HG02970 (cell line): ENCODE measurements at regions not wholly inside any gene's neighbourhood (a gene's known extent, or its start where the extent isn't known, plus 50 kb on each side); places are given as distances from the start of the nearest gene placed in this dataset.

ENCODE experiments used
- ATAC-seq: cut with Tn5 transposase; IDR thresholded peaks from one replicate; pipeline ENCODE4 v1.9.1; 2021; ENCODE audit warnings: mild to moderate bottlenecking, moderate library complexity, moderate number of reproducible peaks; ENCODE audit not compliant: unreplicated experiment, low FRiP score

- no peak for ATAC-seq
Measured at GRCh38 chr18:25815659-25816058, 274.8 kb downstream of the SS18 start.

- peak; percentile 96 for ATAC-seq
Measured at GRCh38 chr18:25814841-25815458, 275.5 kb downstream of the SS18 start.

DNA sequence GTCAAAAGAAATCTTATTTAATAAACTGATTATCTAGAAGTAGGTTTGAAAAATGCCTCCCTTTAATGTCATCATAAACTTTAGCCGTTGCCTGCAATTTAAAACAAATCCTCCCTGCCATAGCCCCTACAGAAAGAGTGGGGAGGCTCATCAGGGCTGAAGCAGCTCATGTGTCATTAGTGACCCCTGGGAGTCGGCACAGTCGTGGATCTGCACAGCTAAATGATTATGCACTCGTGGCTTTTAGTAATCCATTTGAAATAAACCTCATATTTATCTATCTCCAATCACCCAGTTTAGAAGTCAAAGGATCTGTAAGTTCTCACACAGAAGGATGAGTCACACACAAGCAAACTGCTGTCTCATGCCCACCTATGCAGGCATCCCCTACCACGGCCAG lies 277.3 kb downstream of the SS18 start:
- ATAC-seq = no peak

DNA sequence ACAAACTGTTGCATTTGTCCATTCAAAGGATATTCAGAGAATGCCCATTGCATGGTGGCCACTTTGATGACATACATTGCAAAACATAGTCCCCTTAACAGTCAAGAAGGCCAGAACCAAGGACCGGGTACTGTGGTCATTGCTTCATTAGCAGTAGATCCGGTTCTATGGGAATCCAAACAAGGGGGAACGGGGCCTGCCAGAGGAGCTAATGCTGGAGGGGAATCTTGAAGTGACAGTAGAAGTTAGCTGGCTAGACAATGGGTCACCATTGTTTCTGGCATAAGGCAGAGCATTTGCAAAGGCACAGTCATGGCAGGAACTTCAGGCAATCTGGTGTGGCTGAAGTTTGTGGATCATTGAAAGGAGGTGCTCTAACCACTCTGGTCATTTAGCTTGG lies 279.7 kb downstream of the SS18 start:
- no peak for ATAC-seq

DNA sequence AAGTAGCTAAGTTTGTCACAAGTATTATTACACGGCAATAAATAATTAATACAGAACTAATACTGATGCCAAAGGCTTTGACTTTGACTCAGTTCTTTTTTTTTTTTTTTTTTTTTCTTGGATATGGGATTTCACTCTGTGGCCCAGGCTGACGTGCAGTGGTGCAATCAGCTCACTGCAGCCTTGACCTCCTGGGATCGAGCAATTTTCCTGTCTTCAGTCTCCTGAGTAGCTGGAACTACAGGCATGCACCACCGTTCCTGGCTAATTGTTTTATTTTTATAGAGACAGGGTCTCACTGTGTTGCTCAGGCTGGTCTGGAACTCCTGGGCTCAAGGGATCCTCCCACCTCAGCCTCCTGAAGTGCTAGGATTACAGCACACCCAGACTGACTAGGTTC lies 284.5 kb downstream of the SS18 start:
- no peak for ATAC-seq

DNA sequence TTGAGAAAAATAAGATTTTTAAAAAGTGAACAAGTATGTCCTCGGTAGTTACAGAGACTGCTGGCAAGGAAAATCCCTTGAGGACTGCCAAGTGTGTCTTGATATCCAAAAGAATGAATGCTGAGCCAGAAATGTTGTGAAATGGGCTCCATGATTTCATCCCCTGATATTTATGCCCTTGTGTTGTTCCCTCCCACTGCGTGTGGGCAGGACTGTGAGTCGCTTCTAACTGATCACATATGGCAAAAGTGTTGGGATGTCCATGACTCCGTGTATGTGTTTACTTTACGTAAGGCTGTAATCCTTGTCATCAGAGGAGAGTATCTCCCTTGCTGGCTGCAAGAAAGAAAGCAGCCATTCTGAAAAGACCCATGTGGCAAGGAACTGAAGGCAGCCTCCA lies 285.1 kb downstream of the SS18 start:
- ATAC-seq = no peak

DNA sequence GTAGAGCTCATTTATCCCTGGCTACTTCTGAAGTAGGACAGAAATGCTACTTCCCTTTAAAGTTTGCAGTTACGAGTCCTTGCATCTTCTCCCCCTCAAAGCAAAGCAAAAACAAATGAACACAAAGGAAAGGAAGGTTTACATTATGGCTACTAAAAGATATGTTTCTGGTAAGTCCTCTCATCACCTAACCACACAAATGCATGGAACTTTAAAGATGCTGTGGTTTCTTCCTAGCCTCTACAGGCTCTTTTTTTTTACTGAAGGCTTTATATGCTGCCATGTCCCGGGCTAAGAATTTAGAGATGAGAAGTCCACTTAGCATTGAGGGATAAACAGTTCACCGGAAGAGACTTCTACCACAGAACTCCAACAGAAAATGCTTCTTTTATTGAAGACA lies 291.2 kb downstream of the SS18 start:
- ATAC-seq = no peak

- ATAC-seq = no peak
Measured at GRCh38 chr18:25798046-25798445, 292.4 kb downstream of the SS18 start.

- ATAC-seq = no peak
Measured at GRCh38 chr18:25795213-25795612, 295.2 kb downstream of the SS18 start.

DNA sequence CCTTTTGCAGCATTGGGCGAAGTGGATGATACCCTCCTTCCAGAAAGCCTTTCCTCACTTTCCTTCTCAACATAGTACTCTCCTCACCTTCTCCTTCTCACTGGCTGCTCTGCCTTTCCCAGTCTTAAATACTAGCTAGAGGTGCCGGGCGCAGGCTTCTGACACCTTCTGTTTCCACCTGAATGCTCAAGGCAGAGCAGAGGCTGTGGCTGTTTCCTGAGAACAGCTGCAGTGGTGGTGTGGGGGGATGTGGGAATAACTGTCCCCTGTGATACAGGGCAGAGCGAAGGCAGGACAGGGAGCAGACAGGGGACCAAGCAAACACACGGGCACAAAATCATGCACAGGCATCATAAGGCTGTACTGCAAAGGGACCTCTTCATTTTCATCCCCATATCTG lies 303.1 kb downstream of the SS18 start:
- no peak for ATAC-seq

GRCh38 chr18:25786758-25787157 lies 303.7 kb downstream of the SS18 start:
- ATAC-seq = no peak

GRCh38 chr18:25780105-25780504 lies 310.3 kb downstream of the SS18 start:
- ATAC-seq = no peak

- no peak for ATAC-seq
Measured at GRCh38 chr18:25771796-25772195, 318.6 kb downstream of the SS18 start.

GRCh38 chr18:25764777-25765176 lies 325.6 kb downstream of the SS18 start:
- ATAC-seq = no peak

GRCh38 chr18:25759111-25759510 lies 331.3 kb downstream of the SS18 start:
- no peak for ATAC-seq

GRCh38 chr18:25743646-25744151 lies 346.7 kb downstream of the SS18 start:
- no peak for ATAC-seq

GRCh38 chr18:25739376-25739775 lies 351.0 kb downstream of the SS18 start:
- ATAC-seq = no peak

GRCh38 chr18:25737710-25738311 lies 352.6 kb downstream of the SS18 start:
- no peak for ATAC-seq

DNA sequence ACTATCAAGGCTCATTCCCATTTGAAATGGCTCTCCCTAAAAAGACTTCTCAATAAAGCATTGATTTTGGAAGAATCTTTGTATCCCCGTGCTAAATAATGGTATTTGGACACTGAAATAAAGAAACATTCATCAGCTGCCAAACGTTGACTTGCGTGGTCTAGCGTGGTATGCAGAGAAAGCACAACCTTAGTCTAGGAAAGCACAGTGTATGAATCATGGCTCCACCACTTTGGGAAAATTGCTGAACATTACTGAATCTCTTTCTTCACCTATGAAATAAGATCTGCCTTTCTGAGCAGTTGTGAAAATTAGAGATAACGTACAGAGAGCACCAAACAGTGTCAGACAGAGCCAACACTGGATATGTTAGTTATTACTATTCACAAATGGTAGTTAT lies 353.9 kb downstream of the SS18 start:
- ATAC-seq = no peak

DNA sequence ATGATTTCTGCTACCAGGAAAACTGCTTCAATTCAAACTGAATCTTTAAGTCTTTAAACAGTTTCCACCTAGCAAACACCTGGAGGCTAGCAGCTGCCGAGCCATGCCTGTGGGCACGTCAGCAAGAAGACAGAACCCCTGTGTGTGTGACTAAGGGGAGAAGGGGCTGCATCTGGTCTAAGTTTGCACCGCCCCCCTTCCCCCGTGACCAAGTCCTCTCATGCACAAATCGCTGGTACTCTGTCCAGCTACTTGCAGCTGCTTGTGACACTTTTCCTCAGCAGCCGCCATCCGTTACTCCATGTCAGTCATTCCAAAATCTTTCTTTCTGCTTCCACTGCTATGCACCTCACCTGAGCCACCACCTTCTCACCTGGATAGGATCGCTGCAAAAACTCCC lies 355.0 kb downstream of the SS18 start:
- ATAC-seq = no peak

- no peak for ATAC-seq
Measured at GRCh38 chr18:25734336-25734735, 356.1 kb downstream of the SS18 start.

DNA sequence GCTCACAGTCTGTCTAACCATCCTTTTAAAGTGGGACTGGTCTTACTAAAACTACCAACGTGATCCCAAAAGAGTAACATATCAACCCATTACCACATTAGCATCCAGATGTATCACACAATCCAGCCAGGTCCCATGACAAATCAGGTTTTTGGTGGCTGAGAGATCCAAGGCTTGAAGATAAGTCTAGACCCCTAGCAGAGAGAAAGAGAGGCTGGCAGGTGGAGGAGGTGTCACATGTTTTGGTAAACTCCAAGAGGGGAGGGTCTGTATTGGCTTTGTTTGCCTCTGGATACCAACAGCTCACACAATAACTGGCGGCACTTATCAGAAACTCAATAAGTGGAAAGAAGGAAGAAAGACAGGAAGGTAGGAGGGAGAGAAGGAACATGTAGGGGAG lies 357.6 kb downstream of the SS18 start:
- ATAC-seq = no peak
